Stimulated activated CD8-positive, alpha-beta memory T cell treated with anti-CD3 and anti-CD28 coated beads, Interleukin-2, amount 100 ng/mL, for 48 hours (primary cell): ENCODE measurements at regions not wholly inside any gene's neighbourhood (a gene's known extent, or its start where the extent isn't known, plus 50 kb on each side); places are given as distances from the start of the nearest gene placed in this dataset.

Experiments
- DNase-seq, 2 donors: peaks; one replicate each; pipeline ENCODE4 v3.0.0-alpha.2; 2020; ENCODE audit warnings: low read depth in 2 of 2

DNA sequence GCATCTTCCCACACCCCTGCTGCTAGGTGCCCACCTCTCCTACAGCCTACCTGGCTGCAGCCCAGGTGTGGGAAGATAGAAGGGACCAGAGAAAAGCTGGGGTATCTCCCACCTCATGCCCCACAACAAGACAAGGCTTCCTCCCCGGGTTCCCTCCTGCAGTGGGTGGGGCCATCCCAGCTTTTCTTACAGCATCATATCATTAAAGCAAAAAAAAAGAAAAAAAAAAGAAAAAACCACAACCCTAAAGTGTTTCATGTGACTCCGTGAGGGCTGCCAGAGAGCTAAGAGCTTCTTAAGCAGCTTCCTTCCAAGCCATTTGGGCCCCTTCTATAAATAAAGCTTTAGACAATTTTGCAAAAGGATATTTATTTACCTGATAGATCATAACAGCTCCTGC is 455.4 kb upstream of the TSHZ3 start:
- DNase-seq, result no peak

DNA sequence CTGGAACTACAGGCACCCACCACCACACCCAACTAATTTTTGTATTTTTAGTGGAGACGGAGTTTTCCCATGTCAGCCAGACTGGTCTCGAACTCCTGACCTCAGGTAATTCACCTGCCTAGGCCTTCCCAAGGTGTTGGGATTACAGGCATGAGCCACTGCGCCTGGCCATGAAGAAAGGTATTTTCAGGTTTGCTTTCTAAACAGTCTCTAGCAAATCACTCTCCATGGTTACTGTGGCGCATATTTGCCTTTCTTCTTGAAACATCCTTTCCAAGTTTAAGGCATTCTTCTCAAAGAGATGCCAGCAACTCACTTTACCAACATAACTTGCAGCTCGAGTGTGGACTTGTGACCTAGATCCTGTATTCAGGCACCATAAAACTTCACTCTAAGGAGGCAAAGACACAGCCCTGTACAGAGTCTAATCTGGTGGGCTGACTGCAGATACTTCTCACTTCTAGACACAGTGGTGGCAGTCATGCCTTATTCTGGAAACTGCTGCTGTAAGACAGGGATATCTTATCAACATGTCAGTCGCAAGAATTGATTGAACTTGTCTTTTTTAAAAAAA is 461.4 kb upstream of the TSHZ3 start:
- no peak for DNase-seq

GRCh38 chr19:31817971-31818797 is 468.9 kb upstream of the TSHZ3 start:
- DNase-seq, result no peak

GRCh38 chr19:31818798-31819105 is 469.5 kb upstream of the TSHZ3 start:
- no peak for DNase-seq

DNA sequence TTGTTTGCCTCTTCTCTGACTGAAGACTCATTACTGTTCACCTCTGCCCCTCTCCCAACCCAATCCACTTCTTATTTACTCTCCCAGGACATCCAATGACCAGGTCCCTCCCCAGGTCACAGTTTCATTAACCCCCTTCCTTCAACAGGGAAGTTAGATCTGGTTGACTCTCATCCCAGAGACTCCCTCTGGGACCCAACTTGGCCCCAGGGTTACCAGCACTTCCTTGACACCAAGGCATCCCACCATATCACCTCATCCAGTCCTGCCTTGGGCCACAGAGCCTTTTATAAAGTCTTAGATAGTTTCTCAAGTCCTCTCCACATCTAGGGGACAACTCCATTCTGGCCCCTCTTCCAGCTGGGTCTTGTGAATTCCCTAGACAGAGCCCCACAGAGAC is 470.6 kb upstream of the TSHZ3 start:
- no peak for DNase-seq

GRCh38 chr19:31821346-31821745 is 472.1 kb upstream of the TSHZ3 start:
- DNase-seq, result no peak

- no peak for DNase-seq
These were observed 476.2 kb upstream of the TSHZ3 start for GRCh38 chr19:31825134-31826094.

DNA sequence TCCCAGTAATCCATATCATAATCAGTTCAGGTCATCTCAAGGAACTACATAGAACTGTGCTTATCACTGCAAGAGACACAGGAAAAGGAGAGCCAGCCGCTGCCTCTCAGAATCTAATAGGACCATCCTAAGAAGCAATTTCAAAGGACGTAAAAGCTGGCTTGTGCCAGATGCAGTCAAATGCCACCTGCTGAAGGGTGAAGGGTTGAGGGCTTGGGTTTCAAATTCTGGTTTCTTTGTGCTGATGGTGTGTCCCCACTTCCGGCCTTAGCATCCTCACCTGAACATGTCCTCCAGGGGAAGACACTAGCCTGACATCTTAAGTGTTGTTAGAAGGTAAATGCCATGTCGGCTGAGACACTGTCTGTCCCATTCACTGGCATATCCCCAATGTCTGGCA is 477.1 kb upstream of the TSHZ3 start:
- DNase-seq, result no peak

DNA sequence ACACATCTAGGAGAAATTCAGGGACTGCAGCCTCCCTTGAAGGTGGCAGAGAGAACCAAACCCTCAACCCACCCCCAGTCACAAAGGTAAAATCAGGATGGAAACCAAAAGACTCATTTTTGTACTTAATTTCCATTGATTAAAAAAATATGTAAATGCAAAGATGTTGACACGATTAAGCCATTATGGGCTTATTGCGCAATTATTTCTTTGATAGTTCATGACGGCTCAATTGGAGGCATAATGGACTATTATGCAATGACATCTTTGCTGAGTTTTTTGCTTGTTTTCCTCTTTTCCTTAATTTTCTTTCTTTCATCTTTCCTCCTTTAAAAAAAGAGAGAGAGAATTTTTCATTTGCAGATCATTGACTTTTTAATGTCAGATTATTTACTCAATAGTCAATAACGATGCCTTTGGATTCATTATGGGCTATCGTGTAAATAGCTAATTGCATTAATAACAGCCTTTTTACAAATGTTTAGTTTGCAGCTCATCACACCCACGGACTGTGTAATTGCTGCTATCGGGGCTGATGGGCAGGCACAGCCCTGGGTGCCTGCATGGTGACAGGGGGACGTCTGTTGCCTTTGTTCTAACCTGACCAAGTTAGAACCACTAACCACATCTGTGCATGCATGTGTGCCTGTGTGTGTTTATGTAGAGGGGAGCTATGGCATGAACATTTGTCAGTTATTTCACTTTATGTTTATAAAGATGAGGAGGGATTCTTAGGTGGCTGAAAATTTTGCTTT is 482.4 kb upstream of the TSHZ3 start:
- DNase-seq, result no peak

- no peak for DNase-seq
These were observed 482.9 kb upstream of the TSHZ3 start for GRCh38 chr19:31832176-31832548.

- no peak for DNase-seq
These were observed 484.8 kb upstream of the TSHZ3 start for GRCh38 chr19:31834070-31834469.

DNA sequence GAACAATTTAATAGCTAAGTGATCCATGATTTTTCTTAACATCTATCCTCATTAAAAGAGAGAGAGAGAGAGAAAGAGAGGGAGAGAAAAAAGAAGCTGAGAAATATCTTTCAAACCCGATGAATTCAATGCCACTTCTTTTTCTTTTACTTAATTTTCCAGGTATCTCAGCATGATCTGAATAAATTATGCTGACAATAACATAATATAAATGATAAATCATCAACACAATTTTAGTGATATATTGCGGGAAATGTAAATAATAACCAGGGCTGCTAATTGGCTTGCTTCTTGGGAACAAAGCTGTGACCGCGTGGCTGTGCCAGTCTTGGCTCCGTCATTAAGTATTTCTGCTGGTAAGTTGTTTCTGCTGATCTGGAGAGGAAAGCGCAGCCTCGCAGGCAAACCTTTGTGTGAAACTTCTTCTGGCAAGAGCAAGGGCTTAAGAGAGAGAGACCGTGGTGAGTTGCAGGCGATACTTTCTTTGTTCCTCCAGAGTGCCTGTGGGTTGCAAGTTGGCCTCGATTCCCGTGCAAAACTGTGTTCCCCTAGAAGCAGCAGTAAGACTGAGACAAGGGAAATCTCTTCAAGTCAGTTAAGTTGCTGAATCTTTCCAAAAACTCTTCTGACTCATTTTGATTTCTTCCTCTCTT is 489.1 kb upstream of the TSHZ3 start:
- DNase-seq, result no peak

- no peak for DNase-seq
These were observed 491.1 kb upstream of the TSHZ3 start for GRCh38 chr19:31840371-31840770.

DNA sequence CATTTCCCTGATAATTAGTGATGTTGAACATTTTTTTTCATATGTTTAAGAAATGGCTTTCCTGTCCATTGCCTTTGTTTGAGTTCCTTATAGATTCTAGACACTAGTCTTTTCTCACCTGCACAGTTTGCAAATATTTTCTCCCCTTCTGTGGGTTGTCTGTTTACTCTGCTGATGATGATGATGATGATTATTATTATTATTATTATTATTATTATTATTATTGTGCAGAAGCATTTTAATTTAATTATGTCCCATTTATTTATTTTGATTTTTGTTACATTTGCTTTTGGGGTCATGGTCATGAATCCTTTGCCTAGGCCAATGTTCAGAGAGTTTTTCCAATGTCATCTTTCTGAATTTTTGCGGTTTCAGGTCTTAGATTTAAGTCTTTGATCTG is 492.5 kb upstream of the TSHZ3 start:
- DNase-seq, result no peak

DNA sequence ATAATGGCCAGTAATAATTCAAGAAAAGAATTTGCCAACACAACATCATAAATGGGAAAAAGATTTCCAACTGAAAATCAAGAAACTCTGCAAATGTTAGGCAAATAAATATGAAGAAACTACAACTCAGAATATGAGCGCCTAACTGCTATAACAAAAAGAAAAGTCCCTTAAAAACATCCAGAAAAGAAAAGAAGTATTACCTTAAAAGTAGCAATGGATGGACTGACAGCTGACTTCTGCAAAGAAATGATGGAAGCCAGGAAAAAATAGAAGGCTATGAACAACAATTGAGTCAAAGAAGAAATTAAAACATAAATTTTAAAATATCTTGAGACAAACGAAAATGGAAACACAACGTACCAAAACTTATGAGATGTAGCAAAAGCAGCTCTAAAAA is 482.3 kb upstream of the ZNF507 start:
- no peak for DNase-seq

DNA sequence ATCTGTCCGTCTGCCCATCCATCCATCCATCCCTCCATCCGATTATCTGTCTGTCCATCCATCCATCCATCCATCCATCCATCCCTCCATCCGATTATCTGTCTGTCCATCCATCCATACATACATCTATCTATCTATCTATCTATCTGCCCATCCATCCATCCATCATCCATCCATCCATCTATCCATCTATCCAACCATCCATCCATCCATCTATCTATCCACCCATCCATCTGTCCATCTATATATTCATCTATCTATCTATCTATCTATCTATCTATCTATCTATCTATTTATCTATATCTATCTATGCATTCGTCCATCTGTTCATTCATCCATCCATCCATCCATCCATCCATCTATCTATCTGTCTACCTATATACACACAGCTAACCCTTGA is 471.1 kb upstream of the ZNF507 start:
- DNase-seq, result no peak

DNA sequence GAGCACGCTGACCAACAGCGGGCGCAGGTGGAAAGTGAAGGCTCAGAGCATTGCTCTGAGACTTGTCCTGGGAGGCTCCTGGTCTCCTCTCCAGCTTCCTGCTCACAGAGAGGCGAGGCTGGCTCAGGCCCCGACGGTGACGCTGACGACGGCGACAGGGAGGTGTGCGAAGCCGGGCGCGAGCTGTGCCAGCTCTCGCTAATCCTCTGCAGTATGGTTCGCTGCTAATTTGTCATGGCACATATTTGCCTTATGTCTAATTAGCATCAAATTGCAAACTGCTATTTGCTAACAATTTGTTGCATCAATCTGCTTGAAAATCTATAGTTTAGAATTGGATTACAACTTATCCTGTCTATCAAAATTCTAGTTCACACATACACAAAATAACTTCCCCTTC is 469.8 kb upstream of the ZNF507 start:
- DNase-seq, result no peak

DNA sequence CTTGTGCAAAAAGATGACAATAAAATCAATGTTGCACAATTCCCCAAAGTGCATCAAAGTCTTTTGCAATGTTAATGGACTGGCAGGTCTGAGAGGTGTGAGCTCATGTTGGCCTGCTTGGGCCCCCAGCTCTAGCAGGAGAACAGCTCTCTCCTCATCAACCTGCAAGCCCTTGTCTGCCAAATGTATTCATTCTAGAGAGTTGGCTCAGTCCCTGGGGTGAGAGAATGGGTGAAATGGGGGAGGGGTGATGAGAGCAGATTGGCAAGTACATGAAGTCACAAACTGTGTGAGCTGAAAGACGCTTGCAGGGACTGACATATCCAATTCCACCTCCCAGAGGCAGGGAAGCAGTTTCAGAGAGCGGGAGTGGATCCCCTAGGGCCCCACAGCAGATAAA is 465.1 kb upstream of the ZNF507 start:
- no peak for DNase-seq

GRCh38 chr19:31881988-31882387 is 463.4 kb upstream of the ZNF507 start:
- DNase-seq, result no peak

DNA sequence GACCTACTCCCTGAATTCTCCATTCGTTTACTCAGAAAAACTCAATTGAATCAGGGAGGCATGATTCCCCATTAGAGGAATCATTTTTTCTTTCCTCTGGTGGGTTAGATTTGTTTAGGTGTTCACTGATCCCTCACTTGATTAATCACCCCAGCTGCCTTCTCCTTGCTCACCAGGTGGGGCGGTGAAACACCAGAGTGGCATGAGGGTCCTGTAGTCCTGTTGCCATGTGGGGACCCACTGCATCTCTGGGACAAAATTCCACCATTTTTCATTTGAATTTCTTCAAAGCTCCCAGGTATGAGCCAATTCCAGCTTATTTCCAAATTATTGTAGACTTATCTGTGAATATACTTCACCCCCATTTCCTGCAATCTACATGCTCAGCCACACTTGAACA is 462.7 kb upstream of the ZNF507 start:
- DNase-seq, result no peak

DNA sequence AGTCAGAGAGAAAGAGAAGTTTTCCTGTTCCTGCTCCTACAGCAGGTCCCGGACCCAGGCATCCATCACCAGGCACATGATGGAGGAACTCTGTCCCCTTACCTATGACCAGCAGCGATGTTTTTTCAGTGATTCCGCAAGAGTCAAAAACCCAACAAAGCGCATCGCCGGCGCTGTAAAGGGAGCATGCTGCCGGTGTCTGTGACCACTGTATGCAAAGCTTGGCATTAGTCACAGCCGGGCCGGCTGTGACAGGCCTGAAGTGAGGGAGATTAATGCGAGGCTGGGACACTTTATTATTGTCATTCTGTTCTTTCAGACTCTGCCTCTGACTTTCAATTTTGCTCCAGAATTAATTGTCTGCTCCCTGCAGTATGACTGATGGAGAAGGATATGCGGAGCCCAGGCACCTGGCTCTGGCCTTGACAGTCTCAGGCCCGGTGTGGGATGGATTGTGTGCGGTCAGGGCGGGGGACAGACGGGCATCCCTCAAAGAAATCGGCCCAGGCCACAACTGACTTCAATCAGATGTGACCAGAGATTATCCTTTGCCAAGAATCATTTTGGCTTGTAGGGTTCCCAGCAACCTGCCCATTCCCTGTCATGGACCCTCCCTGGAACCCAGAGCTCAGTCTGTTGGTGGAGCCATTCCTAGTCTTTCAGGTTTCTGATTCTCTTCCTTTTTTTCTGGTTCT is 462.0 kb upstream of the ZNF507 start:
- no peak for DNase-seq
